Kidney (tissue), 13 donors: ENCODE measurements at regions not wholly inside any gene's neighbourhood (a gene's known extent, or its start where the extent isn't known, plus 50 kb on each side); places are given as distances from the start of the nearest gene placed in this dataset.

Experiments
- DNase-seq, 5 donors: peaks; one replicate each; pipeline ENCODE4 v3.0.0-alpha.2; 2013 to 2020
- FAIRE-seq: peaks from 2 replicates; lab custom pipeline; 2012; peaks lifted over from hg19 to GRCh38; lab: Jason Lieb, UNC
- H3K27ac ChIP-seq, 2 donors: one replicate each; pipeline ENCODE4 v1.7.0; 2013; ENCODE audit warnings: low read depth in 2 of 2, low read length in 2 of 2, inconsistent platforms in 1 of 2
- H3K27me3 ChIP-seq: one replicate; pipeline ENCODE4 v1.7.1; 2013; ENCODE audit warnings: low read length, inconsistent platforms; ENCODE audit not compliant: control insufficient read depth, insufficient read depth
- H3K36me3 ChIP-seq, 3 donors: one replicate each; pipeline versions ENCODE4 v1.7.0 to v1.7.1; 2013; ENCODE audit warnings: low read length in 3 of 3, control low read depth in 1 of 3, inconsistent platforms in 1 of 3; ENCODE audit not compliant: insufficient read depth in 3 of 3, control insufficient read depth in 2 of 3
- H3K4me1 ChIP-seq, 3 donors: one replicate each; pipeline versions ENCODE4 v1.7.0 to v1.7.1; 2013; ENCODE audit warnings: low read length in 3 of 3, inconsistent platforms in 1 of 3, low read depth in 1 of 3; ENCODE audit not compliant: control insufficient read depth in 2 of 3, insufficient read depth in 2 of 3
- H3K4me3 ChIP-seq, 3 donors: one replicate each; pipeline versions ENCODE4 v1.7.0 to v1.8.1; 2013; ENCODE audit warnings: low read length in 3 of 3, control low read depth in 1 of 3, inconsistent platforms in 1 of 3
- H3K9ac ChIP-seq, 3 donors: one replicate each; pipeline versions ENCODE4 v1.7.0 to v1.7.1; 2013; ENCODE audit warnings: low read length in 3 of 3, control low read depth in 1 of 3, inconsistent platforms in 1 of 3
- H3K9me3 ChIP-seq, 3 donors: one replicate each; pipeline versions ENCODE4 v1.7.0 to v1.7.1; 2013; ENCODE audit warnings: low read length in 3 of 3, control low read depth in 1 of 3, inconsistent platforms in 1 of 3; ENCODE audit not compliant: control insufficient read depth in 2 of 3, insufficient read depth in 1 of 3
- CTCF ChIP-seq: IDR thresholded peaks from 3 replicates; pipeline ENCODE4 v1.5.1; 2012; ENCODE audit warnings: mild to moderate bottlenecking, moderate library complexity, borderline replicate concordance; ENCODE audit not compliant: insufficient read depth; ENCODE audit errors: extremely low read depth
- intact Hi-C: fragments of 100-400 bp; cut with DNase I; formaldehyde crosslinking; loops from one replicate; pipeline ENCODE4 v1.11.1; 2022
- donor health status: control.
- donor health status: control.
- donor health status: control.
- donor health status: control.
- donor health status: control.
- donor health status: DM: yes; HTN: yes; CAD: no.
- donor health status: Normal renal cell carcinoma (clear cell type).

DNA sequence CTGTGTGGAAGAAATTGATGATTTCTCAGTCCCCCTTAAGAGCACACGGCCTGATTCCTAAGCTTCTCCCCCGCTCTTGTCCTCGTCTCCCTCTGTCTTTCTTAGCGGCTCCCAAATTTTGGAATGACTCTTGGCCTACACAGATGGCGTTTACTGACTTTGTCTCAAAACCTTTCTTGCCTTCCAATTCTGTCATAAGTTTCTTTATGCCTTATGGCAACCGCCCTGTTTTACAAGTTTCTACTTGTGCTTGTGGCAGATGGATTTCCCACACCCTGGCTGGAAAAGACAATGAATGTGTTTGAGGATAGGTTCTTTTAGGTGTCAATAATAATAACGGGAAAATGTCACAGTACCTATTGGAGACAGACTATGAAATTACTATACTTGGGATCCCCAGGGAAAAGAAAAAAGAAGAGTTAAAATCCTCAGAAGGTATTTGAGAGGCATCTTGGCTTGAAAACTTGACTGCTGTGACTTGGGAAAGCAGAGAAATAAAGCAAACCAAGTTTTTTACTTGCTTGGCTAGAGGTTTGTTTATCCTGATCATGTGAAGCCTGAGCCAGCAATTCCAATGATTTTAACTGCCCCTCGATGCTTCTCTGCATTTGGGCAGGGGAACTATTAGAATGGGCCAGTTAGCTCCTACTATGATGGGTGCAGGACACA, 276.4 kb downstream of the HRH4 start:
- no peak for FAIRE-seq
- TF ChIP-seq CTCF, result no peak
- Histone ChIP-seq H3K9me3 (no peaks in the 10 kb centered on the region), H3K9ac (no peak overlapping the region), H3K27ac (no peak overlapping the region), H3K4me1 (no peaks in the 10 kb centered on the region), H3K36me3 (no peaks in the 10 kb centered on the region), H3K27me3 (no peaks in the 10 kb centered on the region), H3K4me3 (no peak overlapping the region)
- intact Hi-C loops, result no loop called here
- DNase-seq, result peak in 1 of 5 donors; percentile 18

DNA sequence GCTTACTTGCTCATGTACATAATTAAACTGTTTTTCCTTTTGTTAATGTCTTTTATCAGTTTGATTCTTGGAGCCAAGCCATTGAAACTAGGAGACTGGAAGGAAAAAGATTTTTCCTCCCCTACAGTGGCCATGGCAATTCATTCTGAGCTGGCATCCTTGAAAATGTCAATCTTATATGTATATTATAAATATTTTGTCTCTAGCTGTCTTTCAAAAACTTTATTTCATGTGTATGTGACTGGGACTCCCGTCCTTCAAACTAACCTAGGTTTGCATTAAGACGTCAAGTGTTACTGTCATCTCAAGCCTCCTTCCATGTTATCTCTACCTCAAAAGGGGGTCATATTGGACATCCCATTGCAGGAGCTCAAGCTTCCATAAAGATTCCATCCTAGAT, 280.4 kb downstream of the HRH4 start:
- H3K9me3 ChIP-seq, result no peaks in the 10 kb centered on the region
- no peaks in the 10 kb centered on the region for H3K4me1 ChIP-seq
- DNase-seq (no peak), FAIRE-seq (no peak)
- H3K27ac ChIP-seq, result no peak overlapping the region
- no peak overlapping the region for H3K9ac ChIP-seq
- no peaks in the 10 kb centered on the region for H3K27me3 ChIP-seq
- intact Hi-C loops, result no loop called here
- no peak overlapping the region for H3K4me3 ChIP-seq
- no peaks in the 10 kb centered on the region for H3K36me3 ChIP-seq
- TF ChIP-seq CTCF, result no peak

DNA sequence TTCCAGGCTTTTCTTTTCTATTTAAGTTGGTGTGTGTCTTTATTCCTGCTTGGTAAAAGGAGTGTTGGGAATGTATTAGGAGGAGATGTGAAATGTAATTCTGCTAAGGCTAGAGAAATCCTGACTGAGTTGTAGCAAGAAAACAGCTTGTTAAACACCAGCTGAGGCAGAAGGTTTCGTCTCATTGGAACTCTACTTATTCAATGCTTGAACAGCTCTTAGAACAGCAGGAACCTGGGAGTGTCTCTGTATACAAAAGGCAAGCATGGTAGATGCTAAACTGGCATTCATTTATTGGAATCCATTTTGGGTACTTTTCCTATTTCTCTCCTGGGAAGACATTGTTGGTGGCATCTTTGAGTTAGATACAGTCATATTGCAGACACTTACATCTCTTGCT, 280.9 kb downstream of the HRH4 start:
- TF ChIP-seq CTCF, result no peak
- Histone ChIP-seq H3K4me1 (no peaks in the 10 kb centered on the region), H3K9me3 (no peaks in the 10 kb centered on the region), H3K27ac (no peak overlapping the region), H3K27me3 (no peaks in the 10 kb centered on the region), H3K9ac (no peak overlapping the region), H3K4me3 (no peak overlapping the region), H3K36me3 (no peaks in the 10 kb centered on the region)
- no peak for DNase-seq
- intact Hi-C loops, result no loop called here
- FAIRE-seq, result no peak
